Activated naive CD8-positive, alpha-beta T cell treated with anti-CD3 and anti-CD28 coated beads, Interleukin-2, amount 10 ng/mL, durations not matched to agents 7 days and 5 days (primary cell): ENCODE measurements at regions not wholly inside any gene's neighbourhood (a gene's known extent, or its start where the extent isn't known, plus 50 kb on each side); places are given as distances from the start of the nearest gene placed in this dataset.

Experiments
- ATAC-seq: fragments of 150-1000 bp; cut with Tn5 transposase; one replicate; pipeline ENCODE4 v1.10.0; 2021; ENCODE audit warnings: low read depth, moderate library complexity
- POLR2A ChIA-PET: fragments of 350-600 bp; sonication (Branson Sonifier 250); formaldehyde crosslinking; loops from one replicate; lab custom pipeline; 2021; ENCODE audit warnings: antibody characterized with exemption; lab: Charles Lee
- DNase-seq: peaks from one replicate; pipeline ENCODE4 v3.0.0; 2021
- H3K27ac Mint-ChIP-seq: one replicate; pipeline ENCODE4 v1.8.0; 2022; ENCODE audit warnings: mild to moderate bottlenecking, mixed read lengths
- H3K27me3 Mint-ChIP-seq: one replicate; pipeline ENCODE4 v1.8.0; 2022; ENCODE audit warnings: mild to moderate bottlenecking, moderate library complexity, mixed read lengths
- H3K36me3 Mint-ChIP-seq: one replicate; pipeline ENCODE4 v1.8.0; 2021; ENCODE audit warnings: mild to moderate bottlenecking, mixed read lengths
- H3K4me1 Mint-ChIP-seq: one replicate; pipeline ENCODE4 v1.8.0; 2021; ENCODE audit warnings: mixed read lengths
- H3K4me3 Mint-ChIP-seq: one replicate; pipeline ENCODE4 v1.8.0; 2022; ENCODE audit warnings: mild to moderate bottlenecking, moderate library complexity, mixed read lengths
- H3K9me3 Mint-ChIP-seq: one replicate; pipeline ENCODE4 v1.8.0; 2021; ENCODE audit warnings: mixed read lengths

DNA sequence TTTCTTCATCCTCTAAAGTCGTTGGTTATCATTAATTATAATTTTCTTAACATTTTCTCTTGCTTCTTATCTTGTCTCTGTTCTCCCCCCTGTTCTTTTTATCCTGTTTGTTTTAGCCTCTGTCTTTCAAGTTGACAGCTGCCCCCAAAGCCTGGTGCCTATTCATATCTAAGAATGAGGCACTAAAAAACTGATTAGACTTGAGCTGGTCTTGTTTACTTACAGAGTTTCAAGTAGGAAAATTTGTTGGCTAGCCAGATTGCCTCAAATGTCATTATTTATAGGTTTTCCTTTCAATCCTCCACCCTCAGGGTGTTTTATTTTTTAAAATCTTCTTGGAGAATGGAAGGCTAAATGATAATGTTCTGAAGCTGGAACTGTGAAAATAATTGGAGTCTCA lies 236.0 kb downstream of the UTP18 start:
- POLR2A ChIA-PET = no interaction called here
- Mint-ChIP-seq H3K27me3 (peaks cover 10% of the 10 kb centered on the region), H3K4me1 (no peaks in the 10 kb centered on the region), H3K36me3 (no peaks in the 10 kb centered on the region), H3K9me3 (no peaks in the 10 kb centered on the region), H3K27ac (no peak overlapping the region), H3K4me3 (no peak overlapping the region)
- DNase-seq (no peak), ATAC-seq (no peak)

DNA sequence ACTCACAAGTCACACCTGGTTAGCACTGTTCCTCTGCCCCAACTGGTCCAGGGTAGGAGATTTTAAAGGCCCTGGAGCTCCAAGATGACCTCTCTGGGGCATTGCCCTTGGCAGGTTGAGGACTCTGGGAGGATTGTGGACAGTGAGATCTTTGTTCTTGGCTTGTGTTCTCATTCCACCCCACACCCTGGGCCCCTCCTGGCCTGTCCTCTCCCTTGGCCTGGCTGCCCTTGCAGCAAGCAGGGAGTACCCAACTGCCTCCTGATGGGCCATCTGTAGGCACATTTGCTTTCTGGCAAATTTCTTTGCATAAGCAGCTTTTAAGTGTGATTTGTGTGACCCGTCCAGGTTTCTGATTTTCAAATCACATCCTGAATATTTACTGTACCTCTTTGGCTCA lies 239.6 kb downstream of the UTP18 start:
- no peak overlapping the region for H3K4me3 Mint-ChIP-seq
- no peaks in the 10 kb centered on the region for H3K9me3 Mint-ChIP-seq
- H3K36me3 Mint-ChIP-seq = no peaks in the 10 kb centered on the region
- H3K27ac Mint-ChIP-seq = no peak overlapping the region
- DNase-seq (no peak), ATAC-seq (no peak)
- POLR2A ChIA-PET = no interaction called here
- peaks cover 13% of the 10 kb centered on the region for H3K27me3 Mint-ChIP-seq
- no peaks in the 10 kb centered on the region for H3K4me1 Mint-ChIP-seq

DNA sequence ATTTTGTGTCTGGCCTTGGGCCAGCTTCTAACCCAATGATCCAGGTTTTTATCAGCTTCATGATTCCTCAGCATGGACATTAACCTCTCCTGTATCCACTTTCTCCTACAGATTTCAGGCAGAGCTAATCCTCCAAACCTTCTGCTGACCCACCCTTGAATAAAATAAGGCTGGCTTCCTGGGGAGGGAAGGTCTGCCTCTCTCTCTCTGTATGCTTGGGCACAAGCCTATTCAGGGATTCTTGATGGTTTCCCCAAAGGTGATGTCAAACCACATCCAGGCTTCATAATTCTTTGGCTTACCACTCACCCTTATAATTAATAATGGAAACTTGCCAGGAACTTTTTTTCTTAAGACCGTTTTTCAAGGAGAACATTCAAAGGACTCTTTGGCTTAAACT lies 240.1 kb downstream of the UTP18 start:
- no peak overlapping the region for H3K4me3 Mint-ChIP-seq
- ATAC-seq = no peak
- no peaks in the 10 kb centered on the region for H3K36me3 Mint-ChIP-seq
- POLR2A ChIA-PET = no interaction called here
- no peaks in the 10 kb centered on the region for H3K4me1 Mint-ChIP-seq
- H3K27ac Mint-ChIP-seq = no peak overlapping the region
- DNase-seq = no peak
- no peaks in the 10 kb centered on the region for H3K9me3 Mint-ChIP-seq
- peaks cover 15% of the 10 kb centered on the region for H3K27me3 Mint-ChIP-seq

DNA sequence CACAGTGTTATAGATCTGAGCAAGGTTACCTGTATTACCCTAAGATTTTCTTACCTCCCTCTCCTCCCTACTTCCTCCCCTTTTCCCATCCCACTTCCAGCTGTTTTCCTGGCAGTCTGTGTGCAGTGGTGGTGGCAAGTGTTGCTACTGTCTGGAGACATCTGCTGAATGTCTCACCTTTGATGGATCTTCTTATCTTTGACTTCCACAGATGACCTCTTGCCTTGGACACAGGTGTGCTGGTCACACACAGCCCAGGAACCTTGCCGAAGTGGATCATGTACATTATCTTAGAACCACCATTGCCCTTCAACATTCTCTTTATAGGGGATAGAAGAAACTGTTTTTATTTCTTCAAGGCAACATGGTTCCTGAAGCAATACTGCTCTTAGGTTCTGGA lies 245.1 kb downstream of the UTP18 start:
- H3K9me3 Mint-ChIP-seq = no peaks in the 10 kb centered on the region
- H3K27me3 Mint-ChIP-seq = peaks cover 9% of the 10 kb centered on the region
- H3K27ac Mint-ChIP-seq = no peak overlapping the region
- DNase-seq = no peak
- no peaks in the 10 kb centered on the region for H3K36me3 Mint-ChIP-seq
- ATAC-seq = no peak
- POLR2A ChIA-PET = no interaction called here
- no peaks in the 10 kb centered on the region for H3K4me1 Mint-ChIP-seq
- no peak overlapping the region for H3K4me3 Mint-ChIP-seq

DNA sequence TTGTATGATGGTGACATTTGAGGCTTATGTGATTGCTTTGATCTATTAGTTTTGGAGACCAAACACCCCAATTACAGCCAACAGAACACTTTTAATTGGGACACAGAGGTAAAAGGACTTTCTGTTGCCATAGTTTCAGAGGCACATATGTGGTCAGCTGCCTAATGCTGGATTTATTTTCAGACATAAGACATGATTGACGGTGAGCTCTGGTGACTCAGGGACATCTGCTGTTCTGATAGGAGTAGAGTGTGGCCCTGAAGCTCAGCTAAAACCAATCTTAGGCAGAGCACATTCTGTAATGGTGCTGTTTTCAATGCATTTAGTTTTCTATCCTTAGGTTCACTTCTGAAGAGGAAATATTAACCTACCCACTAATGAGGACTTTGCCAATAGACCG lies 247.1 kb downstream of the UTP18 start:
- H3K9me3 Mint-ChIP-seq = no peaks in the 10 kb centered on the region
- H3K27ac Mint-ChIP-seq = no peak overlapping the region
- peaks cover 9% of the 10 kb centered on the region for H3K27me3 Mint-ChIP-seq
- POLR2A ChIA-PET = no interaction called here
- no peaks in the 10 kb centered on the region for H3K4me1 Mint-ChIP-seq
- H3K36me3 Mint-ChIP-seq = no peaks in the 10 kb centered on the region
- no peak overlapping the region for H3K4me3 Mint-ChIP-seq
- ATAC-seq (no peak), DNase-seq (no peak)

DNA sequence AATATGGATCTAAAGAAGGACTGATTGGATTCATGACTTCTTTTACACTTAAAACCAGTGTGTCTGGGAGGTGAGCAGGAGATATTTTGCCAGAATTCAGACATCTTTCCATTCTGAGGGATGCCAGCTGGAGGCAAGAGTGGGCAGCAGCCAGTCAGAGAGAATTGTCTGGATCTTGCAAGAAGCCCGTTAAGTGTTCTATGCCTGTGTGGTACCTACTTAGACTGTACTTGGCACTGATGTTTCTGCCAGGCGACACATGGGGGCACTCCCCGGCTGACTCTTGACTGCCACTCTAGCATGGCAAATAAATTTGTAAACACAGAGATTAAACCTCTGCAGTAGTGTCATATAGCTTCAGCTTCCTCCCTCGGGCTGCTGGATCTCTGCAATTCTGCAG lies 247.7 kb downstream of the UTP18 start:
- ATAC-seq (no peak), DNase-seq (no peak)
- H3K4me1 Mint-ChIP-seq = no peaks in the 10 kb centered on the region
- H3K36me3 Mint-ChIP-seq = no peaks in the 10 kb centered on the region
- peaks cover 9% of the 10 kb centered on the region for H3K27me3 Mint-ChIP-seq
- POLR2A ChIA-PET = no interaction called here
- no peak overlapping the region for H3K4me3 Mint-ChIP-seq
- no peak overlapping the region for H3K27ac Mint-ChIP-seq
- H3K9me3 Mint-ChIP-seq = no peaks in the 10 kb centered on the region

DNA sequence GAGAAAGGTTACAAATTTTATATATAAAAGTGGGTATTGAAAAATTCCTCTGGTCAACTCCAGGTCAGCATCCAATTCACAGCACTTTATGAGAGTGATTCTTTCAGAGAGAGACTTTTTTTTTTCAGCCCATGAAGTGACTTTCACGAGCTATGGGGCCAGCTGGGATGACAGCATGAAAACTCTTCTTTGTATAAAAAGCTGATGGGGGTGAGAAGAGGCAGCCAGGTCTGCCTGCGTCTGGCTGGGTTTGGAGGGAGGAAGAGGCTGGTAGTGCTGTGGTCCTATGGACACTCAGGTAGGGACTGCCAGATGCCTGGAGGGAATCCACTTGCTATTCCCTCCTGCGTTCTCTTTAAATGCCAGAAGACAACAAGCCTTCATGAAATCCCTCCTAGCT lies 250.6 kb downstream of the UTP18 start:
- POLR2A ChIA-PET = no interaction called here
- Mint-ChIP-seq H3K27me3 (peaks cover 3% of the 10 kb centered on the region), H3K4me1 (no peaks in the 10 kb centered on the region), H3K27ac (no peak overlapping the region), H3K9me3 (no peaks in the 10 kb centered on the region), H3K4me3 (no peak overlapping the region), H3K36me3 (no peaks in the 10 kb centered on the region)
- ATAC-seq (no peak), DNase-seq (no peak)

DNA sequence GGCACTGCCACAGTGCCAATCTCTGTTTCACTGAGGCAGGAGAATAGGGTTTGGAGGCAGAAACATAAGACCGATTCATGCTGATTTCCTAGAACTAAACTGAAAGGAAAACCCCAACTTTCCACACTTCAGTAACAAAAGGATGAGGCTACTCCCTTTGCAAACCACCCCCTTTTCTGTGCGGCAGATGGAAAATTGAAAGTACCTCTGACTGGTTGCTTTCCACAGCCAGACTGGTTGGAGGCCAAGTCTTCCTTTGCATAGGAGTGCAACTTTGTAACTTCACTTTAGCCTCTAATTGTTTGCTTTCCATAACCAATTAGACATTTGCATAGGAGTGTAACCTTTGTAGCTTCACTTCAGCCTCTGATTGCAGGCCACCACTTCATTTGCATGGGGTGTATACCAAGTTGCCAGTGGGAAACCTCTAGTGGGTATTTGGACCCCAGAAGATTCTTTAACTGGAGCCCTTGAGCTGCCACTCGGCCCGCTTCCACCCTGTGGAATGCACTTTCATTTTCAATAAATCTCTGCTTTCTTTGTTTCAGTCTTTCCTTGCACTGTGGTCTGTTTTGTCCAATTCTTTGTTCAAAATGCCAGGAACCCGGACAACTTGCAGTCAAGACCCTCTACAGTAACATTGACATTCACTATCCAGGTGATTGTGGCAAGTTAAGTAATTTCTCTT lies 252.0 kb downstream of the UTP18 start:
- ATAC-seq (no peak), DNase-seq (no peak)
- no peaks in the 10 kb centered on the region for H3K4me1 Mint-ChIP-seq
- POLR2A ChIA-PET = no interaction called here
- peaks cover 7% of the 10 kb centered on the region for H3K27me3 Mint-ChIP-seq
- no peak overlapping the region for H3K4me3 Mint-ChIP-seq
- H3K9me3 Mint-ChIP-seq = no peaks in the 10 kb centered on the region
- H3K36me3 Mint-ChIP-seq = no peaks in the 10 kb centered on the region
- no peak overlapping the region for H3K27ac Mint-ChIP-seq

DNA sequence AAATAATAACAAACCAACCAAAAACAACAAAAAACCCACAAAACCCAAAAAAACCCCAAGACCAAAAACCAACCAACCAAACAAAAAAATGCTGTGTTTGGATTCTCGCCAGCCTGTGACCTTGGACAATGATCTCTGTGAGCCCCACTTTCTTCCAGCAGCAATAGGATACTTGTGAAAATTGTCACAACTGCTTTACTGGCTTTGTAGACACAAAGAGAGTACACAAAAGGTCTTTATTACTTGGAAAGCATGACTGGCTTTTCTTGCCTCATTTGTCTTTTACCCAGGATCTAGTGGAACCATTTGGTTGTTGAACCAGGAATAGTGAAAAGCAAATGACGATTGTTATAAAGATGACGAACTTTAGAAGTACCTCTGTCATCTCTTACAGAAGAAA lies 256.6 kb downstream of the UTP18 start:
- H3K27ac Mint-ChIP-seq = no peak overlapping the region
- H3K4me3 Mint-ChIP-seq = no peak overlapping the region
- H3K27me3 Mint-ChIP-seq = peaks cover 12% of the 10 kb centered on the region

DNA sequence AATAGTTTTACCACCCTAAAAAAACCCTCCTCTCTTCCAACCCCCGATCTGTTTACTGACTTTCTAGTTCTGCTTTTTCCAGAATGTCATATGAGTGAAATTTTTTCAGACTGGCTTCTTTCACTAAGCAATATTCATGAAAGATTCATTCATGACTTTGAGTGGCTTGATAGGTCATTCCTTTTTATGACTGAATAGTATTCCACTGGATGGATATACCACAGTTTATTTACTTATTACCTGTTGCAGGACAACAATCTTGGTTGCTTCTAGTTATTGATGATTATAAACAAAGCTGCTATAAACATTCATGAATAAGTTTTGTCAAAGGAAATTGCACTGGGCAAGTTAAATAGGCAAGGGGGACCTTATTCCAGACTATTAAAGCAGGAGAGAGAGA lies 264.2 kb downstream of the UTP18 start:
- Mint-ChIP-seq H3K27me3 (peaks cover 19% of the 10 kb centered on the region), H3K9me3 (peaks cover 3% of the 10 kb centered on the region), H3K4me1 (no peaks in the 10 kb centered on the region), H3K4me3 (no peak overlapping the region), H3K36me3 (no peaks in the 10 kb centered on the region), H3K27ac (no peak overlapping the region)
- POLR2A ChIA-PET = no interaction called here
- DNase-seq = no peak
- ATAC-seq = no peak

More for the DNA sequence above, 256.6 kb downstream of the UTP18 start:
- POLR2A ChIA-PET = no interaction called here
- Mint-ChIP-seq H3K9me3 (no peaks in the 10 kb centered on the region), H3K36me3 (no peaks in the 10 kb centered on the region), H3K4me1 (no peaks in the 10 kb centered on the region)
- DNase-seq (no peak), ATAC-seq (no peak)

DNA sequence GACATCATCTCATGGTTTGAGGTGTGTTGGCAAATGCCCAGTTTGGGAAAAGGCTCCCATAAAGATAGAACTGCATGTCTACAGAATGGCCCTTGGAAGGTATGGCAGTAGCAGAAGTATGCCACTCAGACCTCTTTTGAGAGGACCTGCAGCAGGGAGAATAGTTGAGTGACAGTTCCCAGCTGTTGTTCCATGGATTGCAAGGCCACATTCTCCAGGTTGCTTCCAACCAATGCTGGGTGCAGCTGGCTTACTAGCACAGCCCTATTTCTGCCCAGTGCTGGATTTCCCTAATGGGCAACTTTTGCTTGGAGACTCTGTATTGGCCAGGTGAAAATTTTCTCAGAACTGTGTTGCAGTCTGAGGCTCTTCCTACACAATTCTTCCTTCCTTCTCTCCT lies 266.2 kb downstream of the UTP18 start:
- H3K4me3 Mint-ChIP-seq = no peak overlapping the region
- DNase-seq (no peak), ATAC-seq (no peak)
- peaks cover 16% of the 10 kb centered on the region for H3K27me3 Mint-ChIP-seq
- no peak overlapping the region for H3K27ac Mint-ChIP-seq
- no peaks in the 10 kb centered on the region for H3K4me1 Mint-ChIP-seq
- peaks cover 3% of the 10 kb centered on the region for H3K9me3 Mint-ChIP-seq
- POLR2A ChIA-PET = interaction anchor here (0.6 kb wide), 1 partner anchor 118 kb away, joined by 3 read pairs; no protein-coding TSS in a partner anchor
- H3K36me3 Mint-ChIP-seq = no peaks in the 10 kb centered on the region

DNA sequence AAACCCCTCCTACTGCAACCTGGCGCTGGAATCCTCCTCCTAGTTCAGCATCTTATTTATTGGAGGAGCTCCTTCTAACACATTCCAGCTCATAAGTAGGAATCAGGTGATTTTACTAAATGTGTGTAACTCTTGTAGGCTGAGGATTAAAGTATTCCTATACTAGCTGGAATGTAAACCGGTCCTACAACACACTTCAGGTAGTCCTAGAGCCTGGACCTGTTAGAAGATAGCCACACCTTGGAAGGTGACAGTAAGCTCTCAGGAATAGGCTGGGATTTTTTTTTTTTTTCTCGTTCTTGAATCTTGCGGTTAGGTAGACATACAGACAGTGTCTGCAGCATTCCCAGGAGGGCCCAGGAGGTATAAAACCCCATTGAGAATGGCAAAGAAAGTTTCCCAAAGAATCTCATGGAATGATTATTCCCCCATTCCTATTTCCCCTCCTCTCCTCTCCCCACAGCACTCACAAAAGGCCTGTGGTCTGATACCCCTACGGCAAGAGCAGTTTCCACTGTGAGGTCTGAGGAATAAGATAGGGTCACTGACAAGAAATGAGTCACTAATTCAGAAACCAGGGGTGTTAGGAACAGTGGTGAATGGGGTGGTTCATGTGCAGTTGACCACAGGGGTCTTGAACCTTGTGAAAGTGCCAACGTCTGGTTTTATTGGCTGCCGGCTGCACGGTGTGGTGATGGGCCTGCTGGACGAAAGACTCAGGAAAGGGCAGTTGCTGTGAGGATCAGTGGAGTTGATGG lies 267.1 kb downstream of the UTP18 start:
- POLR2A ChIA-PET = no interaction called here
- Mint-ChIP-seq H3K36me3 (no peaks in the 10 kb centered on the region), H3K4me3 (no peak overlapping the region), H3K27ac (no peak overlapping the region), H3K9me3 (peaks cover 3% of the 10 kb centered on the region), H3K4me1 (no peaks in the 10 kb centered on the region), H3K27me3 (peaks cover 19% of the 10 kb centered on the region)
- DNase-seq (no peak), ATAC-seq (no peak)

DNA sequence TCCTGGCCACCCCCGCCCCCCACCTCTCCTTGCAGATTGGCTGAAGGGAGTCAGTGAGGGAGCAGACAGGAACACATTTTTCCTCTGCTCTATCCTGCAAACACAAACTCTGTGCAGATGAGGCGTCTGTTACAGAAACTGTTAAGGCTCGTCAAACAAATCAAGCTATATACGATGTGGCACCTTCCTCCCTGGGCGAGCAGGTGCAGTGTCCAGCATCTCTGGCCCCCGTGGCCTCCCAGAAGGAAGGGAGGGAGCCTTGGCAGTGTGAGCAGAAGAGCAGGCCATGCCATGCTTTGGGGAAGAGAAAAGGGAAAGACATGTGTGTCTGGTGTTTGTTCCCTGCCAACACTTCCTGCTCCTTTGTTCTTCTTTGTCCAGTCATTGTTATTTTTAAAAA lies 267.8 kb downstream of the UTP18 start:
- Mint-ChIP-seq H3K27ac (no peak overlapping the region), H3K36me3 (no peaks in the 10 kb centered on the region), H3K4me1 (no peaks in the 10 kb centered on the region), H3K27me3 (peaks cover 19% of the 10 kb centered on the region), H3K9me3 (peaks cover 3% of the 10 kb centered on the region), H3K4me3 (no peak overlapping the region)
- ATAC-seq = no peak
- POLR2A ChIA-PET = no interaction called here
- no peak for DNase-seq

DNA sequence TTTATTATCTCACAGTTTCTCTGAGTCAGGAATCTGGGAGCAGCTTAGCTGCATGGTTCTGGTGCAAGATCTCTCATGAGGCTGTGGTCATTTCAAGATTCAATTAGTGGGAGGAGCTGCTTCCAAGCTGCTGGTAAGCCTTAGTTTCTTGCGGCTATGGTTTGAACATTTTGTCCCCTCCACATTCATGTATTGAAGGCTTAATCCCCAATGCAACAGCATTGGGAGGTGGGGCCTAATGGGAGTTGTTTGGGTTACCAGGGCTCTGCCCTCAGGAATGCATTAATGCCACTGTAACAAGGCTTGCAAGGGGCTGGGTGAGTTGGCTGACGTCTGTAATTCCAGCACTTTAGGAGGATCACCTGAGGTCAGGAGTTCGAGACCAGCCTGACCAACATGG lies 272.9 kb downstream of the UTP18 start:
- Mint-ChIP-seq H3K27me3 (peaks cover 5% of the 10 kb centered on the region), H3K4me3 (no peak overlapping the region), H3K4me1 (no peaks in the 10 kb centered on the region), H3K9me3 (no peaks in the 10 kb centered on the region), H3K27ac (no peak overlapping the region), H3K36me3 (no peaks in the 10 kb centered on the region)
- DNase-seq = no peak
- POLR2A ChIA-PET = no interaction called here
- ATAC-seq = no peak
